HG03025 (cell line): ENCODE measurements at regions not wholly inside any gene's neighbourhood (a gene's known extent, or its start where the extent isn't known, plus 50 kb on each side); places are given as distances from the start of the nearest gene placed in this dataset.

Experiments
- ATAC-seq: cut with Tn5 transposase; IDR thresholded peaks from one replicate; pipeline ENCODE4 v1.9.1; 2021; ENCODE audit warnings: mild to moderate bottlenecking, moderate library complexity; ENCODE audit not compliant: unreplicated experiment, low FRiP score

GRCh38 chr6:7035837-7036249 is 71.9 kb upstream of the RREB1 start:
- no peak for ATAC-seq

- ATAC-seq, result no peak
Observed at GRCh38 chr6:7041511-7042026, 66.2 kb upstream of the RREB1 start.

GRCh38 chr6:7042056-7042653 is 65.6 kb upstream of the RREB1 start:
- no peak for ATAC-seq

DNA sequence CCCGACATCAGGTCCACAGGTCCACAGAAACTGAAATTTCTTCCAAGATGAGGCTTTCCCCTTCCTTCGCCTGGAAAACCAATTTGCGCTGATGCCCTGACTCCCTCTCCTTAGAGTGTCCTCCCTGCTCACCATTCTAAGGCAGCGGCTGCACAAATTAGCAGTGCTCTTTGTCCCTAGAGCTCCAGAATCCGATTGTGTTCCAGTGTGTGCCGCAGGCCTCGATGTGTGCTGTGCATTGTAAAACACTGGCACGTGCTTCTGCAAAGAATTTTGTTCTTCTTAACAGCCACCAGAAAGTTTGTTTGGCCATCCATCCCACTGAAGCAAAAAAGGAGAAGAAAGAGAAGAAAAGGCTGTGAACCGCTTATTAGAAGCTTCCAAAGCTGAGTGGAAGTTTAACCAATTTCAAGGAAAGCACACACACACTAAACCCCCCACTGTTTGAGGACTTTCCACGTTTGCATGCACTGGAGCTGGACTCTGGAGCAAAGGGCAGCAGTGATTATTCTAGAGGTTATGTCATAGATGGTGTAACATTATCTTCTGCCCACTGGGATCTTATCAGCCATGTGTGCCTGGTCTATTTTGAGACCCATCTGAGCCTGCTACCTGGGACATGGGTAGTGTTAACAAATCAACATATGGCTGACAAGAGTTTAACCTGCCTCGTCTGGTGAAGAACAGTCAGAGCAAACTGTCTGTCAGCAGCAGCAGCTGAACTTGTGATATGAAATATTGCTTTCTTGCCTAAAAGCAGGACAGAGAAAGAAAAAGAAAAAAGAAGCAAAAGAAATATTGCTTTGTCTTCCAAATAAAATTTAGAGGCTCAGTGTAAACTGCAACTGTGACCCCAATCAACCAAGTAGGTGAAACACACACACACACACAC is 64.9 kb upstream of the RREB1 start:
- ATAC-seq, result no peak

DNA sequence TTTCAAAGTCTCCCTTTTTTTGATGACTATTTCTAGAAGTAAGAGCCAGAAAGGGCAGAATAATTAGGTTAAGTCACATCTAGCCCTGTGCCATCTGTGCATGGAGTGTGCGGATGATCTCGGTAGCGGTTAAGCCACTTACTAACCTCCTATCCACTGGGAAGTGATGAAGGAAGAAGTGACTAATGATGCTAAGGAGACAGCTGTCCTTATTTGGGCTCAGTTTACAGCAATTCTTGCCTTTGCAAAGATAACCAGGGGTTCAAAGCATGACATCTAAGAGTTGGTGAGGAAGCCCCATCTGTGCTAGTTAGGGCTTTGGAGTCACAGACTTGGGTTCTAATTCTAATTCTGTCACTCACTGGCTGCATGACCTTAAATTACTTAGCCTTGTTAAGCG is 62.4 kb upstream of the RREB1 start:
- ATAC-seq, result no peak

DNA sequence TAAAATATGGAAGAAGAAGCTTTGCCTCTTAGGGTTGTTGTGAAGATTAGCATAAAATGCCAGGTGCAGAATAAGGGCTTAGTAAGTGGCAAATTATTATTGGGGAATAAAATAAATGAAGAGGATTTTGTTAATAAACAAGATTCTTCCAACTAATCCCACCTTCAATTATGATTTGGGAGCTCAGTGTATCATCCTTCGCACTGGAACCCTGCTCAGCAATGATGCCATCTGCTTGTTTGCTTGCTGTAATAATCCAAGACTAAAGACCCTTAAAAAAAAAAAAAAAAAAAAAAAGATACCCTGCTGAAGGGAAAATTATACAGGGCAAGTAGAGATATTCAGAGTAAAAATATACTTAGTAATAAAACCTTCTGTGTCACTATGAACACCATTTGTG is 62.0 kb upstream of the RREB1 start:
- no peak for ATAC-seq

DNA sequence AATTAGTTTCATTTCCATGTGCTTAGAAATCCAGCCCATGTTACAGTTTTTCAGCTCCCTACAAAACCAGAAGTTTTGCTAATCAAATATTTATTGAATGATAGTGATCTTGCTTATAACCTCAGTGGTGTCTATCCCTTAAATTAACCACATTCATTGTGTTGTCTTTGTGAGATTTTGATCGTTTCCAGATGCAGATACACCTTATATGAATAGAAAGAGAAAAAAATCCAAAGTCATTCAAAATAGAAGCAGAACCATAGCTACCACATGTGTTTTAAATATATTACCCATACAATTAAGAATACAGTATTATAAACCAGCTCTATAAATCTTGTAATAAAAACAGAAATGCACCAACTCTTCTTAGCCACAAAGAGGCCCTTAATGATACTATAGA is 60.6 kb upstream of the RREB1 start:
- no peak for ATAC-seq

GRCh38 chr6:7047966-7048365 is 59.8 kb upstream of the RREB1 start:
- no peak for ATAC-seq

GRCh38 chr6:7048894-7049293 is 58.9 kb upstream of the RREB1 start:
- ATAC-seq, result no peak

DNA sequence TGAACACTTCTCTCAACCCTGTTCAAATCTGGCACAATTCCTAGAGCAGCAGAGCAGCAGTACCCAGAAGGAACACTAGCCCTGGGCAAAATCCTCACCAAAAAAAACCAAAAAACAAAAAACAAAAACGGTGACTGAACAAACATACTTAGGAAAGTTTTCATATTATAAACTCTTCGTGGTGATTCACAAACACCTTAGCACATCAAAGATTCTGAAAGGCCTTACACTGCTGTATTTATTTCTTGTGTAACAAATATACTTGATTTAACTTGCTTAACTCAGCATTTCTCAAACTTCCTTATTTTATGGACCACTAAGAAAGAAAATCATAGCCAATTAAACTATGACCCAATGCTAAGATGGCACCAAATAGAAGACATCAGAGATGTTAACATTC is 57.8 kb upstream of the RREB1 start:
- no peak for ATAC-seq

DNA sequence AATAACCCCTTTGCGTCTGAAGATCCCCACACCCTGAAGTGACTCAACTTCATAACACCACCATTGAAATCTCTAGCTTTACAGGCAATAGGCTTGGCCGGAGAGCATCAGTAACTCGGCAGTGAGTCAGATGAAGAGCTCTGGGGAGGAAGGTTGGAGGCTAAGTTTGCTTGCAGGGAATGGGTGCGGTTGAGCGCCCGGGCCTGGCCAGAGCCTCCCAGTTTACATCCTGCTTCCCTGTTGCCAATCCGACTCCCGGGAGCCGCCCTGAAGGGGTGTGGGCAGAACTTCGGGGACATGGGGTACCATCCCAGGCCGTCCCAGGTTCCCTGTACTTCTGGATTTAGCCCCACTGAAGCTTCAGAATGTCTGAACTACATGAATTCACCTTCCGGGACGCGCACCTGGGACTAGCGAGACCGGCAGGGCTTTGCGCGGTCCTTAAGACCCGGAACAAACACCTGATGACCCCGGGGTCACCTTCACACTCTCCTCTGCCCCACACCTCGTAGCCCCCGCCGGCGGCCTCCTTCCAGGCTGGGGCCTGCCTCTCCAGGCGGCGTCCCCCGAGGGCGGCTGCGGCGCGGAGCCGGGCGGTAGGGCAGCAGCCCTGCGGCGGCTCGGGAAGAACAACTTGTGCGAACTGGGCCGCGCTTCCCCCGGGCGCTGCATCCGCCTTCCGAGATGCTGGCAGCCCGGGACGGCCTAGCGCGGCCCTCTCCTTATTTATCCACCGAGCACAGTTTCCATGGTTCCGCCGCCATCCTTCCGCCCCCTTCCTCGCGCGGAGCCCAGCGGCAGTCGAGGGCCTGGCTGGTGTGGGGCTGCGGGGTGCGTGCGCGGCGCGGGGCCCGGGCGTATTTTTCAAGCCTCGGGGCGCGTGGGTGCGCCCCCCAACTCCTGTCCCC is 56.6 kb upstream of the RREB1 start:
- ATAC-seq, result no peak

DNA sequence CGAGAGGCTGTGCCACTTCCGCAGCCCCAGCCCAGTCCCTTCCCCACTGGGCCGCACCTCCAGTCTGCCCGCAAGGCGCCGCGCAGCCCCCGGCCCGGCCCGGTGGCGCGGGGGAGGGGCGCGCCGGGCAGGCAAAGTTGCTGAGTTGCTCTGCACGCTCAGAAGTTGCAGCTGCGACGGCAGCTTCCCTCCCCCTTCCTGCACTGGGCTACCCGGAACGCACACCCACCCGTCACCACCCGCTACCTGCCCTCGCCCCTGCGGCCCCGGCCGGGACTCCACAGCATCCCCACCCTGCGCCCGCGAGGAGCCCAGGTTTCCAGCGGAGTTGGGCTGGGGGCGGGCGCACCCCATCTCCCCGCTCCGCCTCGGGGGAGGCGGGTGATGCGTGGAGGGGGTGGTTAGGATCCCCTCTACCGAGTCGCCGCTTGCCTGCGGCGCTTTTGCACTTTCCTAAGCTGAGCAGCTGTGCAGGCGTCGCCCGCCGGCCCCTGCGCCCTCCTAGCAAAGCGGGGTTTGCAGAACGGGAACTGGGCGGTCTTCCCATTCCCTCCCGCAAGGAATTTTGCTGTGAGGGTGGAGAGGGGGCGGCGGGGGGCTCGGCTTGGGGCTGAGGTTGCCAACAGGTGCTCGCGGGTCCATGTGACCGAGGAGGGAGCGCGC is 55.9 kb upstream of the RREB1 start:
- ATAC-seq, result no peak

DNA sequence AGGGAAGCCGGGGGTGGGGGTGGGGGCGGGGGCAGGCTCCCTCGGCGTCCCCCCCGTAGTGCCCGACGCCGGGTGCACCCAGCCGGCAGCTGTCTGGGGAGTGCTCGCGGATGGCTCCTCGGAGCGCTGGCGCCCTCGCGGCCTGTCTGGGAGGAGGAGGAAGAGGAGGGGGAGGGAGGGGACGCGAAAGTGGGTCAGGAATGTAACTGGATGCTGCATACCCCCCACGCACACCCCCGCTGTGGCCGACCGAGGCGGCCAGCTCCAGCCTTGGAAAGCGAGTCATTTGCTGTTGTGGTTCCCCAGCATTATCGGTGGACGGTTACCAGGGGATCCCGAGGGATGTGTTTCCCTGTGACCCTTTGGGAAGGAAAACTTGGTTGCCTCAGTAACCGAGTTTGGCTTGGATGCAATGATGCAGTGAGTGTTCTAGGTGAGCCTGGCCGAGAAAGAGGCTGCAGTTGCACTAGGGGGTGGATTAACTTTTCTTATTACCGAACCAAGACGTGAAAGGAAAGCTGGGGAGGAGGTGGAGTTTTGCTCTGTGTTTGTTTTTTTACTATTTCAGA is 55.2 kb upstream of the RREB1 start:
- ATAC-seq, result no peak

DNA sequence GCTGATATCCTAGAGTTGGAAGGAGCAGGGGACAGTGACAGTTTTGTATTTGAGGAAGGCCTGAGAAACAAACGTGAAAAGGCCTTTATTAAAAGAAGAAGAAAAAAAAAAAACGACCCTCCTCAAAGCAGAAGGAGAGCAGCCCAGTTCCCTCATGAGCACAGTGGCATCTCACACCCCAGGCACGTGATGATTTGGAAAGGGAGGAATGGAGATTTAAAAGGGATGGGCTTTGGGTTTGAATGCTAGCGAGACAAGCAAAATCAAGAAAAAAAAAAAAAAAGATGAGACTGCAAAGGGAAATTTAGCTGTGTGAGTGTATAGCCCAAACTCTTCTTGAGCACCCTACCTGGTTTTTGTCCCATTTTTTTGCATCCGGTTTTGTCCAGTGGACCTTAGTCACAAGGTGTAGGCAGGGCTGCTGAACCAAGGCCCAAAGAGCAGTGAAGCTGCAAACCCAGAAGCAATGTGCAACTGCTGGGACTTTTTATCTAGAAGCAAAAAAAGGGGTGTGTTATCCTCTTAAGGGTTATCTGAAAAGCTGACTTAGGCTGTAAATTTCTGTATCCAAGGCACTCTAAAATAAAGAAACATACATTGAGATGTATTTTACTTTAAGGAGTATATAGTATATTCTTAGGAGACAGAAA is 54.5 kb upstream of the RREB1 start:
- ATAC-seq, result no peak
